ENCODE measurements at regions not wholly inside any gene's neighbourhood (a gene's known extent, or its start where the extent isn't known, plus 50 kb on each side); places are given as distances from the start of the nearest gene placed in this dataset.
"Not testable (repeated sequence)": the region's sequence is repeated elsewhere in the genome, so short reads cannot be mapped to it uniquely, and the experiment has no call there.

DNA sequence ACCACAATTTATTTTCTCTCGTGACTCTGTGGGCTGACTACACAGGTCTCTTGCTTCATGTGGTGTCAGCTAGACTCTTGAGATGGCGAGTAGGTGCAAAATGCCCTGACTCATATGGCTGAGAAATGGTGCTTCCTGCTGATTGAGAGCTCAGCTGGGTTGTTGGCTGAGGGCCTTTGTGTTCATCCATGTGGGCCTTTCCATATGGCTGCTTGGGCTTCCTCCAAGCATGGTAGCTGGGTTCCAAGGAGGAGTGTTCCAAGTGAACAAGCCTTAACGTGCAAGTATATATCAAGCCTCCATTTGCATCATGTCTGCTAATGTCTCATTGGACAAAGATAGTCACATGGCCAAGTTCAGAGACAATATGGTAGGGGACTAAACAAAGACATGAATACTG lies 164.0 kb downstream of the PDCD6IP start:
- DNase-seq (ENCODE audit: low read depth) = no peak
- no peak overlapping the region for H3K4me3 ChIP-seq (ENCODE audit: low read depth, low read length)
- no peak for TF ChIP-seq MYC (IDR thresholded peaks at IDR 0.05; ENCODE audit: low read depth, low read length)
- TF ChIP-seq, protein P1, sequence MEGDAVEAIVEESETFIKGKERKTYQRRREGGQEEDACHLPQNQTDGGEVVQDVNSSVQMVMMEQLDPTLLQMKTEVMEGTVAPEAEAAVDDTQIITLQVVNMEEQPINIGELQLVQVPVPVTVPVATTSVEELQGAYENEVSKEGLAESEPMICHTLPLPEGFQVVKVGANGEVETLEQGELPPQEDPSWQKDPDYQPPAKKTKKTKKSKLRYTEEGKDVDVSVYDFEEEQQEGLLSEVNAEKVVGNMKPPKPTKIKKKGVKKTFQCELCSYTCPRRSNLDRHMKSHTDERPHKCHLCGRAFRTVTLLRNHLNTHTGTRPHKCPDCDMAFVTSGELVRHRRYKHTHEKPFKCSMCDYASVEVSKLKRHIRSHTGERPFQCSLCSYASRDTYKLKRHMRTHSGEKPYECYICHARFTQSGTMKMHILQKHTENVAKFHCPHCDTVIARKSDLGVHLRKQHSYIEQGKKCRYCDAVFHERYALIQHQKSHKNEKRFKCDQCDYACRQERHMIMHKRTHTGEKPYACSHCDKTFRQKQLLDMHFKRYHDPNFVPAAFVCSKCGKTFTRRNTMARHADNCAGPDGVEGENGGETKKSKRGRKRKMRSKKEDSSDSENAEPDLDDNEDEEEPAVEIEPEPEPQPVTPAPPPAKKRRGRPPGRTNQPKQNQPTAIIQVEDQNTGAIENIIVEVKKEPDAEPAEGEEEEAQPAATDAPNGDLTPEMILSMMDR (IDR thresholded peaks at IDR 0.05; ENCODE audit: low read depth, low read length) = no peak
- no peak for TF ChIP-seq POLR2A (IDR thresholded peaks at IDR 0.05; ENCODE audit: extremely low read depth, insufficient read length)
- TF ChIP-seq, protein P2, sequence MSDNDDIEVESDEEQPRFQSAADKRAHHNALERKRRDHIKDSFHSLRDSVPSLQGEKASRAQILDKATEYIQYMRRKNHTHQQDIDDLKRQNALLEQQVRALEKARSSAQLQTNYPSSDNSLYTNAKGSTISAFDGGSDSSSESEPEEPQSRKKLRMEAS (IDR thresholded peaks at IDR 0.05; ENCODE audit: low read depth, low read length) = no peak

DNA sequence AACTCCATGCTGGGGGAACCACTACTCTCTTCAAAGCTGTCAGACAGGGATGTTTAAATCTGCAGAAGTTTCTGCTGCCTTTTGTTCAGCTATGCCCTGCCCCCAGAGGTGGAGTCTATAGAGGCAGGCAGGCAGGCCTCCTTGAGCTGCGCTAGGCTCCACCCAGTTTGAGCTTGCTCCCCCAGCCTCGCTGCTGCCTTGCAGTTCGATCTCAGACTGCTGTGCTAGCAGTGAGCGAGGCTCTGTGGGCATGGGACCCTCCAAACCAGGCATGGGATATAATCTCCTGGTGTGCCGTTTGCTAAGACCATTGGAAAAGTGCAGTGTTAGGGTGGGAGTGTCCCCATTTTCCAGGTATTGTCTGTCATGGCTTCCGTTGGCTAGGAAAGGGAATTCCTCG lies 171.8 kb downstream of the PDCD6IP start:
- H3K4me3 ChIP-seq (ENCODE audit: low read depth, low read length); DNase-seq (ENCODE audit: low read depth): not testable (repeated sequence)

DNA sequence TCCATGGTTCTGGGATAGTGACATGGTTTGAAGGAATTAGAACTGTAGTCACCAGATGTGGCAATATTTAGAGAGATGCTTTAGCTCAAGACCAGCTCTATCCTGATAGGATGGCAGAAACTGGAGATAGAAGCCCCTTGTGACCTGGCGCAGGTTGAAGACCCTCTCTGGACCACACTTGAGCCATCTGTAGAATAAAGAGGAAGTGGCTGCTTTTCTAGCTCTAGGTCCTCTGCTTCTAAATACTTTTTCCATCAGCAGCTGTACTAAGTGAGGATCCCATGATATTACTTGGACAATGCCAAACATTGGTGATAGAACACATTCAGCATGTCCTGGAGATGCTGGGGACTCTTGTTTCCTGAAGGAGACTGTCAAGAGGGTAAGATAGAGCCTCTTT lies 172.6 kb downstream of the PDCD6IP start:
- no peak overlapping the region for H3K4me3 ChIP-seq (ENCODE audit: low read depth, low read length)
- DNase-seq (ENCODE audit: low read depth) = no peak
- TF ChIP-seq MYC (IDR thresholded peaks at IDR 0.05; ENCODE audit: low read depth, low read length) = no peak
- TF ChIP-seq, protein P2 (IDR thresholded peaks at IDR 0.05; ENCODE audit: low read depth, low read length) = no peak
- TF ChIP-seq, protein P1 (IDR thresholded peaks at IDR 0.05; ENCODE audit: low read depth, low read length) = no peak
- TF ChIP-seq POLR2A (IDR thresholded peaks at IDR 0.05; ENCODE audit: extremely low read depth, insufficient read length) = no peak

DNA sequence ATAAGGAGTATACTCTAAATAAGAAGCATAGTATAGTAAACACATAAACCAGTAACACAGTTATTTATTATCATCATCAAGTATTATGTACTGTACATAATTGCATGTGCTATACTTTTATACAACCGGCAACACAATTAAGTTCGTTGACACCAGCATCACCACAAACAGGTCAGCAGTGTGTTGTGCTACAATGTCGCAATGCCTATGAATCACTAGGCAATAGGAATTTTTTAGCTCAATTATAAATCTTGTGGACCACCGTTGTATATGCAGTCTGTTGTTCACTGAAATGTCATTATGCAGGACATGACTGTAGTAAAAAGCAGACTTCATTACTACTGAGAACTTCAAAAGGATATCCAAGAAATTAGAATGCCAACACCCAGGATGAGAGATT lies 177.0 kb downstream of the PDCD6IP start:
- DNase-seq (ENCODE audit: low read depth) = no peak
- TF ChIP-seq, protein P1 (IDR thresholded peaks at IDR 0.05; ENCODE audit: low read depth, low read length) = no peak
- TF ChIP-seq POLR2A (IDR thresholded peaks at IDR 0.05; ENCODE audit: extremely low read depth, insufficient read length) = no peak
- TF ChIP-seq MYC (IDR thresholded peaks at IDR 0.05; ENCODE audit: low read depth, low read length) = no peak
- TF ChIP-seq, protein P2 (IDR thresholded peaks at IDR 0.05; ENCODE audit: low read depth, low read length) = no peak
- H3K4me3 ChIP-seq (ENCODE audit: low read depth, low read length) = no peak overlapping the region

DNA sequence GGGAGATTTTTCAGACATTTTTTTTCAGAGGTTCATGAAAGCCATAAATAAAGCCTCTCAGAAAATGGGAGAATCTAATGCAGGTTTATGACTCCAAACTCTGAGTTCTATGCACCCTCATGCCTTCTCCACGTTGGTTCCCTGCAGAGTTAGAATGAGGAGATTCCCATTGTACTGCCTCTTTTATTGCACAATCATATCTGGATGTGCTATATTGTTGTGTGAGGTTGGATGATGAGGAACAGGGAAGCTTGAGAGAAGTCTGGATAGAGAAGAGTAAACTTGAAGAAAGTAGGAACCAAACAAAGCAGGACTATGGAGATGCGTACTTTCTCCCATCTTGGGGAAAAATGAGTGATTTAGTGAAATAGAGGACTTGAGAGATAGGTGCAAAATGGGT lies 178.8 kb downstream of the PDCD6IP start:
- TF ChIP-seq, protein P2 (IDR thresholded peaks at IDR 0.05; ENCODE audit: low read depth, low read length) = no peak
- no peak for TF ChIP-seq POLR2A (IDR thresholded peaks at IDR 0.05; ENCODE audit: extremely low read depth, insufficient read length)
- TF ChIP-seq, protein P1 (IDR thresholded peaks at IDR 0.05; ENCODE audit: low read depth, low read length) = no peak
- no peak overlapping the region for H3K4me3 ChIP-seq (ENCODE audit: low read depth, low read length)
- no peak for DNase-seq (ENCODE audit: low read depth)

DNA sequence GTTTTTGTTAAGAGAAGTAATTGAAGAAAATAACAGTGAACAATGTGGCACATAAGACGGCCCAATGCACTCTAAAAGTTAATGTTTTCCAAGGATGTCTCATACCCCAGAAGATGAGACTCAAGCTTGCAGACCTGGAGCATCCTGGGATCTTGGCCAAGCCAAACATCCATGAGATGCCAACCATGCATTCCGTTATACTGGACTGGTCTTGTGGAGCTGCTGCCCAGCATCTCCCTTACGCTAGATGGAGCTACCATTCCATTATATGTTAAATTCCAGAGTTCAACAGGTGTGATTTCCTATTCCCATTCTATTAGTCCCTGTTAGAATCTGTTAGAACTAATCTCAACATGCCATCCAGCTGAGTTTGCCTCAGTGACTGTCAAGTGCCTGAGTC lies 181.8 kb downstream of the PDCD6IP start:
- TF ChIP-seq, protein P2 (IDR thresholded peaks at IDR 0.05; ENCODE audit: low read depth, low read length) = no peak
- TF ChIP-seq, protein P1 (IDR thresholded peaks at IDR 0.05; ENCODE audit: low read depth, low read length) = no peak
- no peak for TF ChIP-seq MYC (IDR thresholded peaks at IDR 0.05; ENCODE audit: low read depth, low read length)
- no peak overlapping the region for H3K4me3 ChIP-seq (ENCODE audit: low read depth, low read length)
- no peak for DNase-seq (ENCODE audit: low read depth)
